Right lobe of liver (tissue), 6 donors: ENCODE measurements at regions not wholly inside any gene's neighbourhood (a gene's known extent, or its start where the extent isn't known, plus 50 kb on each side); places are given as distances from the start of the nearest gene placed in this dataset.

Source experiments
- ATAC-seq, 4 donors: fragments of 200-7000 bp; cut with Tn5 transposase; one replicate each; pipeline ENCODE4 v1.9.1; 2020; ENCODE audit warnings: mild to moderate bottlenecking in 4 of 4, moderate library complexity in 4 of 4
- DNase-seq, 3 donors: peaks; one replicate each; pipeline ENCODE4 v3.0.0-alpha.2; 2020
- H3K27ac ChIP-seq, 3 donors: fragments of 200-600 bp; one replicate each; pipeline ENCODE4 v1.8.0; 2022
- H3K27me3 ChIP-seq, 2 donors: fragments of 200-600 bp; one replicate each; pipeline ENCODE4 v1.8.0; 2022
- H3K36me3 ChIP-seq, 4 donors: fragments of 200-600 bp; sonication (generic) in 1 of 4; one replicate each; pipeline versions ENCODE4 v1.5.1 to v1.8.0; 2017 to 2022; ENCODE audit warnings: control low read depth in 1 of 4
- H3K4me1 ChIP-seq, 4 donors: fragments of 200-600 bp; sonication (generic) in 1 of 4; one replicate each; pipeline versions ENCODE4 v1.5.1 to v1.8.0; 2017 to 2022; ENCODE audit warnings: control low read depth in 1 of 4
- H3K4me3 ChIP-seq, 3 donors: fragments of 200-600 bp; one replicate each; pipeline ENCODE4 v1.8.0; 2022
- H3K9me3 ChIP-seq, 4 donors: fragments of 200-600 bp; sonication (generic) in 1 of 4; one replicate each; pipeline versions ENCODE4 v1.5.1 to v1.8.0; 2017 to 2022; ENCODE audit warnings: control low read depth in 1 of 4
- POLR2A ChIP-seq: fragments of 450-650 bp; IDR thresholded peaks from one replicate; pipeline ENCODE4 v1.6.1; 2017; ENCODE audit warnings: antibody characterized with exemption, mild to moderate bottlenecking
- WGBS: methylation state at CpG from one replicate; pipeline ENCODE4 v1.1.6; 2018; ENCODE audit warnings: low coverage, low lambda C conversion rate; ENCODE audit not compliant: insufficient coverage; ENCODE audit errors: missing lambda C conversion rate; 5-methylcytosine and 5-hydroxymethylcytosine counted together
- intact Hi-C, 2 donors: fragments of 100-400 bp; cut with DNase I; formaldehyde crosslinking; loops; one replicate each; pipeline versions ENCODE4 v1.11.2 to v1.14.1; 2022
- TF ChIP-seq, protein P1 (sequence below), 4 donors: fragments of 200-600 bp in 3 of 4; fragments of 450-650 bp in 1 of 4; IDR thresholded peaks; one replicate each; pipeline versions ENCODE4 v1.5.1 to v1.8.0; 2016 to 2022; ENCODE audit warnings: antibody characterized with exemption in 4 of 4, mild to moderate bottlenecking in 2 of 4
- donor health status: DM: no; HTN: yes; CAD: no.
- donor health status: DM: no; HTN: no; CAD: no.
- donor health status: DM: no; HTN: no; CAD: no.
- donor health status: DM: no; HTN: yes; CAD: no.
- donor health status: DM: no; HTN: yes; CAD: no.

DNA sequence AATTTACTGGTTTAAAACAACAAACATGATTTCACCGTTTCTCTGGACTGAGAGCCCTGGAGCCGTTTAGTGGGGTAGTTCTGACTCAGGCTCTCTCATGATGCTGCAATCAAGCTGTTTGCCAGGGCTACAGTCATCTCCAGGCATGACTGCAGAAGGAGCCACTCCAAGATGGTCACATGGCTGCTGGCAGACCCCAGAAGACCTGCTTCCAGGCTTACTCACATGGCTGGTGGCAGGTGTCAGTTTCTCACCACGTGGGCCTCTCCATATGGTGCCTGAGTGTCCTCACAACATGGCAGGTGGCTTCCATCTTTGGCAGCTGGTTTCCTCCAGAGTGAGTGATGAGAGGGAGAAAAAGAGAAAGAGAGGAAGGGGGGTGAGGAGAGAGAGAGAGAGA is 378.3 kb upstream of the RGMA start:
- Histone ChIP-seq H3K27ac (no peak overlapping the region), H3K4me3 (no peak overlapping the region), H3K27me3 (no peaks in the 10 kb centered on the region), H3K4me1 (no peaks in the 10 kb centered on the region), H3K9me3 (no peaks in the 10 kb centered on the region), H3K36me3 (no peaks in the 10 kb centered on the region)
- TF ChIP-seq POLR2A, result no peak
- TF ChIP-seq, protein P1, sequence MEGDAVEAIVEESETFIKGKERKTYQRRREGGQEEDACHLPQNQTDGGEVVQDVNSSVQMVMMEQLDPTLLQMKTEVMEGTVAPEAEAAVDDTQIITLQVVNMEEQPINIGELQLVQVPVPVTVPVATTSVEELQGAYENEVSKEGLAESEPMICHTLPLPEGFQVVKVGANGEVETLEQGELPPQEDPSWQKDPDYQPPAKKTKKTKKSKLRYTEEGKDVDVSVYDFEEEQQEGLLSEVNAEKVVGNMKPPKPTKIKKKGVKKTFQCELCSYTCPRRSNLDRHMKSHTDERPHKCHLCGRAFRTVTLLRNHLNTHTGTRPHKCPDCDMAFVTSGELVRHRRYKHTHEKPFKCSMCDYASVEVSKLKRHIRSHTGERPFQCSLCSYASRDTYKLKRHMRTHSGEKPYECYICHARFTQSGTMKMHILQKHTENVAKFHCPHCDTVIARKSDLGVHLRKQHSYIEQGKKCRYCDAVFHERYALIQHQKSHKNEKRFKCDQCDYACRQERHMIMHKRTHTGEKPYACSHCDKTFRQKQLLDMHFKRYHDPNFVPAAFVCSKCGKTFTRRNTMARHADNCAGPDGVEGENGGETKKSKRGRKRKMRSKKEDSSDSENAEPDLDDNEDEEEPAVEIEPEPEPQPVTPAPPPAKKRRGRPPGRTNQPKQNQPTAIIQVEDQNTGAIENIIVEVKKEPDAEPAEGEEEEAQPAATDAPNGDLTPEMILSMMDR (IDR thresholded peaks at IDR 0.05), result no peak
- intact Hi-C loops, result no loop called here
- DNase-seq (no peak), ATAC-seq (no peak)
- 17% methylated on average over 3 of the region's 3 CpGs for WGBS

- ATAC-seq (no peak), DNase-seq (no peak)
- WGBS, result 55% methylated on average over 1 of the region's 1 CpG
- Histone ChIP-seq H3K4me1 (no peaks in the 10 kb centered on the region), H3K36me3 (no peaks in the 10 kb centered on the region), H3K9me3 (no peaks in the 10 kb centered on the region), H3K27me3 (no peaks in the 10 kb centered on the region), H3K4me3 (no peak overlapping the region), H3K27ac (no peak overlapping the region)
- intact Hi-C loops, result no loop called here
- TF ChIP-seq, protein P1 (IDR thresholded peaks at IDR 0.05), result no peak
- TF ChIP-seq POLR2A, result no peak
Observed at GRCh38 chr15:93466380-93466779, 377.4 kb upstream of the RGMA start.

DNA sequence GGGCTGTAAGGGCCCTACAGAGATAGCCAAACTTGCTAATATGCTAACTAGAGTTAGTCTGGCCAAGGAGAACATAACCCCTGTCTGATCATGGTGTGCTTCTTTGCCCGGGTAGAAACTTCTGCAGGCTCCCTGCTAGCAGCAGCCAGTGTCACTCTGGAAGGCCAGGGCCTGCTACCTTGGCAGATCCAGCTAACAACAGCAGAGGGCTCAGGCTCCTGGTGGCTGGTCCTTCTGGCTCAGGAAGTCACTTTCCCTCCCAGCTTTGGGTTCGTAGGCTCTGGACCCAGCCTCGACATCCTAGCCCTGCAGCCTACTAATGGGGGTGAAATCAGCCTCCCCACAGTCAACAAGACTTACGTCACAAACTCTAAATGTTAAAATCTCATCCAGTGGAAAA is 373.7 kb upstream of the RGMA start:
- Histone ChIP-seq H3K36me3 (no peaks in the 10 kb centered on the region), H3K27me3 (no peaks in the 10 kb centered on the region), H3K9me3 (no peaks in the 10 kb centered on the region), H3K4me3 (no peak overlapping the region), H3K4me1 (no peaks in the 10 kb centered on the region), H3K27ac (no peak overlapping the region)
- ATAC-seq (no peak), DNase-seq (no peak)
- WGBS, result 59% methylated on average over 3 of the region's 4 CpGs
- intact Hi-C loops, result no loop called here
- TF ChIP-seq POLR2A, result no peak
- TF ChIP-seq, protein P1 (IDR thresholded peaks at IDR 0.05), result no peak

GRCh38 chr15:93460717-93461116 is 371.7 kb upstream of the RGMA start:
- Histone ChIP-seq H3K36me3 (no peaks in the 10 kb centered on the region), H3K27ac (no peak overlapping the region), H3K9me3 (no peaks in the 10 kb centered on the region), H3K4me1 (no peaks in the 10 kb centered on the region), H3K27me3 (no peaks in the 10 kb centered on the region), H3K4me3 (no peak overlapping the region)
- intact Hi-C loops, result no loop called here
- ATAC-seq (no peak), DNase-seq (no peak)
- TF ChIP-seq, protein P1 (IDR thresholded peaks at IDR 0.05), result no peak
- no peak for TF ChIP-seq POLR2A

GRCh38 chr15:93459396-93459795 is 370.4 kb upstream of the RGMA start:
- 88% methylated on average over 2 of the region's 3 CpGs for WGBS
- intact Hi-C loops, result no loop called here
- H3K36me3 ChIP-seq, result no peaks in the 10 kb centered on the region
- DNase-seq (no peak), ATAC-seq (no peak)
- no peak overlapping the region for H3K4me3 ChIP-seq
- H3K4me1 ChIP-seq, result no peaks in the 10 kb centered on the region
- H3K27me3 ChIP-seq, result no peaks in the 10 kb centered on the region
- no peak overlapping the region for H3K27ac ChIP-seq
- no peaks in the 10 kb centered on the region for H3K9me3 ChIP-seq
- TF ChIP-seq, protein P1 (IDR thresholded peaks at IDR 0.05), result no peak
